Trophoblast cell (in vitro differentiated cells and primary cell): ENCODE measurements at regions not wholly inside any gene's neighbourhood (a gene's known extent, or its start where the extent isn't known, plus 50 kb on each side); places are given as distances from the start of the nearest gene placed in this dataset.

Source experiments
- DNase-seq, 2 donors: peaks; one replicate each; pipeline ENCODE4 v3.0.0-alpha.2; 2016
- H2AFZ ChIP-seq: 2 replicates; pipeline ENCODE4 v1.6.1; 2013; ENCODE audit warnings: low read length, moderate library complexity, mild to moderate bottlenecking; ENCODE audit not compliant: insufficient read depth, poor library complexity
- H2AK5ac ChIP-seq: 2 replicates; pipeline ENCODE4 v1.6.1; 2013; ENCODE audit warnings: mild to moderate bottlenecking, low read length
- H2BK120ac ChIP-seq: 2 replicates; pipeline ENCODE4 v1.6.1; 2013; ENCODE audit warnings: low read length, mild to moderate bottlenecking, moderate library complexity; ENCODE audit not compliant: insufficient read depth, poor library complexity
- H2BK12ac ChIP-seq: 2 replicates; pipeline ENCODE4 v1.6.1; 2013; ENCODE audit warnings: mild to moderate bottlenecking, low read length, moderate library complexity
- H2BK5ac ChIP-seq: 2 replicates; pipeline ENCODE4 v1.6.1; 2013; ENCODE audit warnings: low read length, low read depth, moderate library complexity, mild to moderate bottlenecking; ENCODE audit not compliant: poor library complexity
- H3K14ac ChIP-seq: 2 replicates; pipeline ENCODE4 v1.6.1; 2013; ENCODE audit warnings: mild to moderate bottlenecking, low read length
- H3K18ac ChIP-seq: 2 replicates; pipeline ENCODE4 v1.6.1; 2013; ENCODE audit warnings: mild to moderate bottlenecking, low read length
- H3K23ac ChIP-seq: 2 replicates; pipeline ENCODE4 v1.6.1; 2013; ENCODE audit warnings: low read length
- H3K27ac ChIP-seq: 2 replicates; pipeline ENCODE4 v1.5.1; 2013; ENCODE audit warnings: low read depth, mild to moderate bottlenecking, inconsistent platforms, low read length, moderate library complexity
- H3K27me3 ChIP-seq: 2 replicates; pipeline ENCODE4 v1.6.1; 2013; ENCODE audit warnings: inconsistent platforms, mild to moderate bottlenecking, low read length, moderate library complexity; ENCODE audit not compliant: insufficient read depth
- H3K36me3 ChIP-seq, 2 experiments: 1 replicate in 1 of 2; 2 replicates in 1 of 2; pipeline ENCODE4 v1.6.1; 2013; ENCODE audit warnings: low read length in 2 of 2, mild to moderate bottlenecking in 2 of 2, moderate library complexity in 1 of 2; ENCODE audit not compliant: insufficient read depth in 2 of 2, control insufficient read depth in 1 of 2
- H3K4ac ChIP-seq: 2 replicates; pipeline ENCODE4 v1.6.1; 2013; ENCODE audit warnings: low read depth, mild to moderate bottlenecking, low read length, moderate library complexity
- H3K4me1 ChIP-seq, 2 experiments: 1 replicate in 1 of 2; 2 replicates in 1 of 2; pipeline ENCODE4 v1.6.1; 2013; ENCODE audit warnings: low read length in 2 of 2, mild to moderate bottlenecking in 2 of 2, moderate library complexity in 1 of 2; ENCODE audit not compliant: insufficient read depth in 2 of 2, control insufficient read depth in 1 of 2
- H3K4me2 ChIP-seq: 2 replicates; pipeline ENCODE4 v1.6.1; 2013; ENCODE audit warnings: inconsistent platforms, mild to moderate bottlenecking, low read length, moderate library complexity
- H3K4me3 ChIP-seq: 2 replicates; pipeline ENCODE4 v1.5.1; 2013; ENCODE audit warnings: mild to moderate bottlenecking, low read depth, low read length, inconsistent platforms
- H3K79me1 ChIP-seq: one replicate; pipeline ENCODE4 v1.6.1; 2013; ENCODE audit warnings: low read length
- H3K79me2 ChIP-seq: 2 replicates; pipeline ENCODE4 v1.6.1; 2013; ENCODE audit warnings: low read length, mild to moderate bottlenecking; ENCODE audit not compliant: control insufficient read depth, insufficient read depth, poor library complexity
- H3K9ac ChIP-seq: 2 replicates; pipeline ENCODE4 v1.6.1; 2013; ENCODE audit warnings: mild to moderate bottlenecking, low read length
- H3K9me3 ChIP-seq: 2 replicates; pipeline ENCODE4 v1.6.1; 2013; ENCODE audit warnings: low read depth, mild to moderate bottlenecking, control low read depth, inconsistent platforms, low read length; ENCODE audit not compliant: insufficient read depth
- H4K12ac ChIP-seq: 2 replicates; pipeline ENCODE4 v1.6.1; 2013; ENCODE audit warnings: low read depth, mild to moderate bottlenecking, low read length, moderate library complexity
- H4K8ac ChIP-seq: 2 replicates; pipeline ENCODE4 v1.6.1; 2013; ENCODE audit warnings: low read depth, mild to moderate bottlenecking, low read length, moderate library complexity
- H4K91ac ChIP-seq: one replicate; pipeline ENCODE4 v1.6.1; 2013; ENCODE audit warnings: low read depth, mild to moderate bottlenecking, low read length, moderate library complexity
- WGBS: extraction: QIAGEN DNeasy Blood & Tissue Kit; methylation state at CpG from one replicate; pipeline ENCODE4 v1.1.7; 2013; ENCODE audit warnings: missing lambda C conversion rate; ENCODE audit not compliant: insufficient read length, insufficient coverage; ENCODE audit errors: extremely low coverage; 5-methylcytosine and 5-hydroxymethylcytosine counted together

DNA sequence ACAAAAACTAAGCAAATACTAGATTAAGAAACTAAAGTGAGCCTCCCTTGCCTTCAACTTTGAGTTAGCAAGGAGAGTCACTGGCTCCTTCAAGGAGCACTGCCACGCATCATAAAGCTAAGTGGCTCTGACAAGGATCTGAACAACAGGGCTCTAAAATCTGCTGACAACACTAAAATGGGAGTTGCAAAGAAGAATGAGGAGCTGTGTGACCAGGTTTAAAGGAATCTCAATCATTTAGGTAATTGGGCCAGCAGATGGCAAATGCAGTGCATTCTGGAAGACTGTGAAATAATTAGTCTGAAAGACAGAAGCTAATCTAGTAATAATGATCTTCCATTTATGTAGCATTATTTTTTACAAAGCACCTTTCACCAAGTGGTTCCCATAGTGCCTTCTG is 297.0 kb upstream of the TAS2R1 start:
- DNase-seq = peak; percentile 33 to 64
- H3K4me2 ChIP-seq = peak overlapping the region; percentile 1
- H3K18ac ChIP-seq = no peak overlapping the region
- H3K4me3 ChIP-seq = no peak overlapping the region
- no peak overlapping the region for H2BK120ac ChIP-seq
- H3K4ac ChIP-seq = no peak overlapping the region
- H2AK5ac ChIP-seq = no peak overlapping the region
- no peaks in the 10 kb centered on the region for H3K27me3 ChIP-seq
- no peak overlapping the region for H4K12ac ChIP-seq
- no CpG with 5 or more reads among the region's 1 CpG for WGBS
- H2BK12ac ChIP-seq = no peak overlapping the region
- no peaks in the 10 kb centered on the region for H3K9me3 ChIP-seq
- no peaks in the 10 kb centered on the region for H3K36me3 ChIP-seq
- no peak overlapping the region for H3K14ac ChIP-seq
- H4K8ac ChIP-seq = no peak overlapping the region
- H3K79me2 ChIP-seq = no peaks in the 10 kb centered on the region
- H3K9ac ChIP-seq = no peak overlapping the region
- peak overlapping the region; percentile 51 for H4K91ac ChIP-seq
- H3K79me1 ChIP-seq = peaks cover 9% of the 10 kb centered on the region
- H3K4me1 ChIP-seq = peaks cover 12 to 17% of the 10 kb centered on the region in 2 experiments
- H2BK5ac ChIP-seq = no peak overlapping the region
- peak overlapping the region; percentile 81 for H3K27ac ChIP-seq
- no peak overlapping the region for H2AFZ ChIP-seq
- H3K23ac ChIP-seq = no peak overlapping the region

GRCh38 chr5:9924614-9925013 is 294.5 kb upstream of the TAS2R1 start:
- Histone ChIP-seq H3K27me3 (no peaks in the 10 kb centered on the region), H3K4me1 (peaks cover 16 to 21% of the 10 kb centered on the region in 2 experiments), H3K4me3 (no peak overlapping the region), H3K14ac (peak overlapping the region; percentile 63), H2BK5ac (peak overlapping the region; percentile 5), H4K8ac (peak overlapping the region; percentile 57), H3K79me2 (no peaks in the 10 kb centered on the region), H3K18ac (peak overlapping the region; percentile 35), H3K4ac (no peak overlapping the region), H3K9ac (no peak overlapping the region), H4K91ac (peak overlapping the region; percentile 82), H3K4me2 (no peak overlapping the region), H2AFZ (no peak overlapping the region), H3K36me3 (no peaks in the 10 kb centered on the region), H2BK12ac (peak overlapping the region; percentile 89), H3K79me1 (peaks cover 9% of the 10 kb centered on the region), H3K27ac (peak overlapping the region; percentile 16), H3K9me3 (peaks cover 4% of the 10 kb centered on the region), H3K23ac (no peak overlapping the region), H2AK5ac (peak overlapping the region; percentile 81), H4K12ac (no peak overlapping the region), H2BK120ac (peak overlapping the region; percentile 6)
- peak in 1 of 2 donors; percentile 58 for DNase-seq
- WGBS = no CpG with 5 or more reads among the region's 2 CpGs

DNA sequence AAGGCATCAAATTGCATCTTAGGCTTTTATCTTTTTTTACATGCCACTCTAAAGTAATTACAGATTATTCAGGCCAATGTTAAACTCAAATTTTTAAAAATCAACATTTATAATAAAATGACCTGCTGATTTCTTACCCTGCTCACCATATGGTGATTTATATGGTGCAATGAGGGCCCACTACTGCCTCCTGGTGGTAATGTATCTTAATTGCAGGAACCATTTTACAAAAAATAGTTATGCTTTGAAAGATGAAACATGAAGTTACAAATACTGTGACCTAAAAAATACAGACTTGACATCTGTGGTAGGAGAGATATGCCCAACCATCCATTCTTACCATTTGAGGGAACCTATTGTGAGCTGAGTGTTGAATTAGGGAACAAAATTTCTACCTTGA is 292.6 kb upstream of the TAS2R1 start:
- Histone ChIP-seq H2BK12ac (no peak overlapping the region), H3K14ac (no peak overlapping the region), H3K4me2 (no peak overlapping the region), H3K9ac (no peak overlapping the region), H4K91ac (no peak overlapping the region), H3K27me3 (no peaks in the 10 kb centered on the region), H2AFZ (no peak overlapping the region), H3K9me3 (peaks cover 4% of the 10 kb centered on the region), H2BK5ac (no peak overlapping the region), H3K79me1 (peaks cover 7% of the 10 kb centered on the region), H3K18ac (no peak overlapping the region), H4K8ac (no peak overlapping the region), H3K23ac (no peak overlapping the region), H3K27ac (no peak overlapping the region), H3K4me1 (peaks cover 13 to 17% of the 10 kb centered on the region in 2 experiments), H3K4ac (no peak overlapping the region), H3K4me3 (no peak overlapping the region), H3K36me3 (no peaks in the 10 kb centered on the region), H2BK120ac (no peak overlapping the region), H4K12ac (no peak overlapping the region), H3K79me2 (no peaks in the 10 kb centered on the region), H2AK5ac (no peak overlapping the region)
- DNase-seq = no peak

- Histone ChIP-seq H3K4me1 (peaks cover 9 to 12% of the 10 kb centered on the region in 2 experiments), H2AFZ (no peak overlapping the region), H3K4me3 (no peak overlapping the region), H2BK5ac (no peak overlapping the region), H3K4me2 (no peak overlapping the region), H2BK120ac (no peak overlapping the region), H4K12ac (no peak overlapping the region), H3K9ac (no peak overlapping the region), H3K9me3 (peaks cover 4% of the 10 kb centered on the region), H3K18ac (no peak overlapping the region), H4K8ac (no peak overlapping the region), H3K14ac (no peak overlapping the region), H3K36me3 (no peaks in the 10 kb centered on the region), H3K27me3 (no peaks in the 10 kb centered on the region), H2BK12ac (peak overlapping the region; percentile 20), H3K23ac (no peak overlapping the region), H3K79me1 (peaks cover 5% of the 10 kb centered on the region), H2AK5ac (no peak overlapping the region), H3K27ac (no peak overlapping the region), H3K4ac (no peak overlapping the region), H3K79me2 (no peaks in the 10 kb centered on the region), H4K91ac (peak overlapping the region; percentile 39)
- WGBS = no CpG with 5 or more reads among the region's 8 CpGs
- DNase-seq = no peak
Measured at GRCh38 chr5:9920697-9921096, 290.5 kb upstream of the TAS2R1 start.
